Testis (tissue), 2 donors: ENCODE measurements at regions not wholly inside any gene's neighbourhood (a gene's known extent, or its start where the extent isn't known, plus 50 kb on each side); places are given as distances from the start of the nearest gene placed in this dataset.

Source experiments
- CTCF ChIP-seq, 3 experiments: fragments of 450-650 bp in 2 of 3; fragments of 200-600 bp in 1 of 3; sonication (generic) in 1 of 3; IDR thresholded peaks; one replicate each; pipeline ENCODE4 v1.5.1; 2016 to 2019; ENCODE audit warnings: antibody characterized with exemption in 3 of 3, mild to moderate bottlenecking in 2 of 3, moderate library complexity in 1 of 3
- POLR2A ChIP-seq: fragments of 450-650 bp; IDR thresholded peaks from one replicate; pipeline ENCODE4 v1.6.1; 2017; ENCODE audit warnings: antibody characterized with exemption, mild to moderate bottlenecking, moderate library complexity

- TF ChIP-seq CTCF (IDR thresholded peaks at IDR 0.05) (no peak), POLR2A (no peak)
These were observed 71.5 kb upstream of the SLC13A1 start for GRCh38 chr7:123271231-123271630.
